Lower leg skin (tissue), 3 donors: ENCODE measurements at regions not wholly inside any gene's neighbourhood (a gene's known extent, or its start where the extent isn't known, plus 50 kb on each side); places are given as distances from the start of the nearest gene placed in this dataset.

Experiments
- POLR2A ChIP-seq, 2 donors: fragments of 450-650 bp; IDR thresholded peaks; one replicate each; pipeline ENCODE4 v1.6.1; 2016 to 2017; ENCODE audit warnings: antibody characterized with exemption in 2 of 2, mild to moderate bottlenecking in 1 of 2, moderate library complexity in 1 of 2
- TF ChIP-seq, protein P1 (sequence below), 3 donors: fragments of 450-650 bp; IDR thresholded peaks; one replicate each; pipeline ENCODE4 v1.5.1; 2016; ENCODE audit warnings: antibody characterized with exemption in 3 of 3, mild to moderate bottlenecking in 3 of 3, moderate library complexity in 2 of 3

DNA sequence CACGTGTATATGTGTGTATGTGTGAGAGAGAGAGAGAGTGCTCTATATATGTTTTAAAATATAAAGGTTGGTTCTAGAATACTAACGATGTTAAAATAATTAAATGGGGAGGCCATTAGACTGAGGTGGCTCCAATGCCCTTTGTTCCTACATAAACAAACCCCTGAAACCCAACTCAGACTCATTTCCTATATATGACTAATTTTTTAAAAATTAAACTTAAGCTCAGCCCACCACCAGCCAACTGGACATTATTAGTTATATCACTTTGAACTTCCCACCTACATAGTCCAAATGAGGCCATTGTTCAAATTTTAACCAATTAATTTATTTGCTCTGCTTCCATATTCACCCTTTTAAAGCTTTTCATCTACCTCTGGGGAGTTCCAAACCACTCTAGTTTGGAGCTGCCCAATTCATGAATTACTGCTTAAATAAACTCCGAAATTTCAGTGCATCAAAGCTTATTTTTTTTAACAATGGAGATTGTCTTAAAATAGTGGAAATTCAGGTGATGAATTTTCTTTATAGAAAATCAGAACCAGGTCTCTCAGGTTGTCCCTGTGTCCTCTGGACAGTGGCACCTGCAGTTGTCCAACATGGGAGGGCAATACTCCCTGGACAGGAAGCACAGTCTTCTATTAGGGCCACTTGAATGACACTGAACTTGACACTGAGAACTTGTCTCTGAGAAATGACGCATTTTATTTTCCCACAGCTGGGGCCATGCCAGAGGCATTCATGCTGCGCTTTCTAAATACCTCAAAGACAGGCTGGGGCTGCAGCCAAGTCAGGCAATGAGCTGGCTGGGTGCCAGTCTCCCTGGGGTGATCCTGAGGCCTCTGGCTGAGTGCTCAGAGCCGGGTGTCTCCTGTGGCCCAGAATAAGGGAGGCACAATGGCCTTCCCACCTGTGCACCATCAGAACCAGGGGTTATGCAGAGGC lies 109.5 kb upstream of the TMEM72 start:
- TF ChIP-seq, protein P1, sequence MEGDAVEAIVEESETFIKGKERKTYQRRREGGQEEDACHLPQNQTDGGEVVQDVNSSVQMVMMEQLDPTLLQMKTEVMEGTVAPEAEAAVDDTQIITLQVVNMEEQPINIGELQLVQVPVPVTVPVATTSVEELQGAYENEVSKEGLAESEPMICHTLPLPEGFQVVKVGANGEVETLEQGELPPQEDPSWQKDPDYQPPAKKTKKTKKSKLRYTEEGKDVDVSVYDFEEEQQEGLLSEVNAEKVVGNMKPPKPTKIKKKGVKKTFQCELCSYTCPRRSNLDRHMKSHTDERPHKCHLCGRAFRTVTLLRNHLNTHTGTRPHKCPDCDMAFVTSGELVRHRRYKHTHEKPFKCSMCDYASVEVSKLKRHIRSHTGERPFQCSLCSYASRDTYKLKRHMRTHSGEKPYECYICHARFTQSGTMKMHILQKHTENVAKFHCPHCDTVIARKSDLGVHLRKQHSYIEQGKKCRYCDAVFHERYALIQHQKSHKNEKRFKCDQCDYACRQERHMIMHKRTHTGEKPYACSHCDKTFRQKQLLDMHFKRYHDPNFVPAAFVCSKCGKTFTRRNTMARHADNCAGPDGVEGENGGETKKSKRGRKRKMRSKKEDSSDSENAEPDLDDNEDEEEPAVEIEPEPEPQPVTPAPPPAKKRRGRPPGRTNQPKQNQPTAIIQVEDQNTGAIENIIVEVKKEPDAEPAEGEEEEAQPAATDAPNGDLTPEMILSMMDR (IDR thresholded peaks at IDR 0.05): no peak
- no peak for TF ChIP-seq POLR2A (IDR thresholded peaks at IDR 0.05)
